HepG2 (cell line): ENCODE measurements at regions not wholly inside any gene's neighbourhood (a gene's known extent, or its start where the extent isn't known, plus 50 kb on each side); places are given as distances from the start of the nearest gene placed in this dataset.

Experiments used
- CBX5 ChIP-seq: sonication (generic); formaldehyde crosslinking; IDR thresholded peaks from 2 replicates; pipeline ENCODE4 v1.4.0; 2020; ENCODE audit warnings: missing genetic modification reagents, borderline replicate concordance
- DMAP1 ChIP-seq: IDR thresholded peaks from 2 replicates; pipeline ENCODE4 v1.6.1; 2016
- ESRRA ChIP-seq: sonication (generic); formaldehyde crosslinking; IDR thresholded peaks from 2 replicates; pipeline ENCODE4 v1.5.1; 2020; ENCODE audit warnings: mild to moderate bottlenecking, low read depth, missing genetic modification reagents
- GTF2F1 ChIP-seq: fragments of 150-350 bp; IDR thresholded peaks from 2 replicates; pipeline ENCODE4 v1.6.1; 2014; ENCODE audit warnings: low read length
- MIER3 ChIP-seq: IDR thresholded peaks from 2 replicates; pipeline ENCODE4 v1.6.1; 2016; ENCODE audit warnings: missing compliant biosample characterization, borderline replicate concordance
- NR1H2 ChIP-seq: sonication (generic); formaldehyde crosslinking; IDR thresholded peaks from 2 replicates; pipeline ENCODE4 v1.8.1; 2022; ENCODE audit warnings: low read depth, missing genetic modification reagents, borderline replicate concordance
- SNAPC2 ChIP-seq: sonication (generic); formaldehyde crosslinking; IDR thresholded peaks from 2 replicates; pipeline ENCODE4 v1.8.1; 2022; ENCODE audit warnings: mild to moderate bottlenecking, missing genetic modification reagents
- SP2 ChIP-seq: sonication (generic); formaldehyde crosslinking; IDR thresholded peaks from 2 replicates; pipeline ENCODE4 v1.5.1; 2020; ENCODE audit warnings: mild to moderate bottlenecking, missing genetic modification reagents
- YEATS2 ChIP-seq: sonication (generic); formaldehyde crosslinking; IDR thresholded peaks from 2 replicates; pipeline ENCODE4 v1.4.0; 2020; ENCODE audit warnings: missing genetic modification reagents, borderline replicate concordance
- ZKSCAN1 ChIP-seq: fragments of 150-350 bp; IDR thresholded peaks from 2 replicates; pipeline ENCODE4 v1.6.1; 2014; ENCODE audit warnings: low read length
- ZNF24 ChIP-seq: fragments of 450-650 bp; IDR thresholded peaks from 2 replicates; pipeline ENCODE4 v1.6.1; 2017; ENCODE audit warnings: antibody characterized with exemption, mild to moderate bottlenecking
- ZNF589 ChIP-seq: sonication (generic); formaldehyde crosslinking; conservative IDR thresholded peaks from 2 replicates; pipeline ENCODE4 v1.8.0; 2022; ENCODE audit warnings: mild to moderate bottlenecking, moderate library complexity, missing genetic modification reagents
- TF ChIP-seq, protein P1 (sequence below): sonication (generic); formaldehyde crosslinking; IDR thresholded peaks from 2 replicates; pipeline ENCODE4 v1.5.0; 2020; ENCODE audit warnings: mild to moderate bottlenecking, missing genetic modification reagents
- TF ChIP-seq, protein P2 (sequence below): IDR thresholded peaks from 2 replicates; pipeline ENCODE4 v1.6.1; 2016; ENCODE audit warnings: mild to moderate bottlenecking, missing biosample characterization, missing genetic modification reagents
- TF ChIP-seq, protein P3 (sequence below): sonication (generic); formaldehyde crosslinking; IDR thresholded peaks from 2 replicates; pipeline ENCODE4 v1.8.1; 2023; ENCODE audit warnings: mild to moderate bottlenecking, missing genetic modification reagents
- TF ChIP-seq, protein P4 (sequence below), 2 experiments: sonication (generic) in 1 of 2; formaldehyde crosslinking in 1 of 2; IDR thresholded peaks; 2 replicates each; pipeline versions ENCODE4 v1.6.1 to v1.9.0; 2014 to 2022; ENCODE audit warnings: antibody characterized with exemption in 1 of 2, borderline replicate concordance in 1 of 2, inconsistent platforms in 1 of 2, low read depth in 1 of 2, missing genetic modification reagents in 1 of 2
- TF ChIP-seq, protein P5 (sequence below): sonication (generic); formaldehyde crosslinking; conservative IDR thresholded peaks from 2 replicates; pipeline ENCODE4 v1.8.0; 2022; ENCODE audit warnings: low read depth, missing genetic modification reagents

DNA sequence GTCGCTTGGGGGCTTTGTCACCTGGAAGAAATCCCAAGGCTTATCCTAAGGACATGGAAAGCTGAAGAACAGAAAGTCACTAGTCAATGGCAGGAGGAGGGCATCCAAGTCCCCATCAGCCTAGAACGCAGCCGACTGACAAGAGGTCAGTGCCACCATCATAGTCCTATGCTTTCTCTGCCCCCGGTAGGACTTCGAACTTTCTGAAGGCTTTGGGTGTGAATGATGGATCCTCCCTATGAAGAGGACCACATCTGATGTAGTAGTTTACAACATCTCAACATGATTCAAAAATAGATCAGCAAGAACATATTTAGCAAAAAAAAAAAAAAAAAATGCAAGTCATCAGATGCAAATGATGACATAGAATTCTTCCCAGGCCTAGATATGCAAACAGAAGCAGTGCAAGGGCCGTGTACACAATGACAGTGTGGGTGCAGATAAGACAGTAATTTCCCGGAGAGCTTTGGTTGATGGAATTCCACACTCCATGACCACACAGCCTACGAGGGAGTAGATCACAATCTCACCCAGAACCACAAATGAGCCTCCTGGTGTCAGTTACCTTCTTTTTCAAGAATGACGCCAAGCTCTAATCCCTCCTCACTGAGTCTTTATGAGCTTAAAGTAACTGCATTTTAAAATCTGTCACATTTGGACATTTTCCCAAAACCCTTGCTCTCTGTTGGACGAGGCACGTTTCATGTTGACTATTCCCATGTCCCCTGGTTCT, 88.2 kb downstream of the PSMG1 start (continued):
- TF ChIP-seq, protein P1, sequence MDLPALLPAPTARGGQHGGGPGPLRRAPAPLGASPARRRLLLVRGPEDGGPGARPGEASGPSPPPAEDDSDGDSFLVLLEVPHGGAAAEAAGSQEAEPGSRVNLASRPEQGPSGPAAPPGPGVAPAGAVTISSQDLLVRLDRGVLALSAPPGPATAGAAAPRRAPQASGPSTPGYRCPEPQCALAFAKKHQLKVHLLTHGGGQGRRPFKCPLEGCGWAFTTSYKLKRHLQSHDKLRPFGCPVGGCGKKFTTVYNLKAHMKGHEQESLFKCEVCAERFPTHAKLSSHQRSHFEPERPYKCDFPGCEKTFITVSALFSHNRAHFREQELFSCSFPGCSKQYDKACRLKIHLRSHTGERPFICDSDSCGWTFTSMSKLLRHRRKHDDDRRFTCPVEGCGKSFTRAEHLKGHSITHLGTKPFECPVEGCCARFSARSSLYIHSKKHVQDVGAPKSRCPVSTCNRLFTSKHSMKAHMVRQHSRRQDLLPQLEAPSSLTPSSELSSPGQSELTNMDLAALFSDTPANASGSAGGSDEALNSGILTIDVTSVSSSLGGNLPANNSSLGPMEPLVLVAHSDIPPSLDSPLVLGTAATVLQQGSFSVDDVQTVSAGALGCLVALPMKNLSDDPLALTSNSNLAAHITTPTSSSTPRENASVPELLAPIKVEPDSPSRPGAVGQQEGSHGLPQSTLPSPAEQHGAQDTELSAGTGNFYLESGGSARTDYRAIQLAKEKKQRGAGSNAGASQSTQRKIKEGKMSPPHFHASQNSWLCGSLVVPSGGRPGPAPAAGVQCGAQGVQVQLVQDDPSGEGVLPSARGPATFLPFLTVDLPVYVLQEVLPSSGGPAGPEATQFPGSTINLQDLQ (CRISPR knock-in tag), result no peak
- no peak for TF ChIP-seq SP2
- TF ChIP-seq YEATS2, result peak; percentile 56; the same call in 1 of the 2 replicates
- no peak for TF ChIP-seq CBX5 (CRISPR knock-in tag)
- TF ChIP-seq, protein P2, sequence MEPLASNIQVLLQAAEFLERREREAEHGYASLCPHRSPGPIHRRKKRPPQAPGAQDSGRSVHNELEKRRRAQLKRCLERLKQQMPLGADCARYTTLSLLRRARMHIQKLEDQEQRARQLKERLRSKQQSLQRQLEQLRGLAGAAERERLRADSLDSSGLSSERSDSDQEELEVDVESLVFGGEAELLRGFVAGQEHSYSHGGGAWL (CRISPR knock-in tag), result no peak
- TF ChIP-seq GTF2F1, result no peak
- TF ChIP-seq, protein P3, sequence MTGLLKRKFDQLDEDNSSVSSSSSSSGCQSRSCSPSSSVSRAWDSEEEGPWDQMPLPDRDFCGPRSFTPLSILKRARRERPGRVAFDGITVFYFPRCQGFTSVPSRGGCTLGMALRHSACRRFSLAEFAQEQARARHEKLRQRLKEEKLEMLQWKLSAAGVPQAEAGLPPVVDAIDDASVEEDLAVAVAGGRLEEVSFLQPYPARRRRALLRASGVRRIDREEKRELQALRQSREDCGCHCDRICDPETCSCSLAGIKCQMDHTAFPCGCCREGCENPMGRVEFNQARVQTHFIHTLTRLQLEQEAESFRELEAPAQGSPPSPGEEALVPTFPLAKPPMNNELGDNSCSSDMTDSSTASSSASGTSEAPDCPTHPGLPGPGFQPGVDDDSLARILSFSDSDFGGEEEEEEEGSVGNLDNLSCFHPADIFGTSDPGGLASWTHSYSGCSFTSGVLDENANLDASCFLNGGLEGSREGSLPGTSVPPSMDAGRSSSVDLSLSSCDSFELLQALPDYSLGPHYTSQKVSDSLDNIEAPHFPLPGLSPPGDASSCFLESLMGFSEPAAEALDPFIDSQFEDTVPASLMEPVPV (CRISPR knock-in tag), result no peak
- no peak for TF ChIP-seq ZNF589 (CRISPR knock-in tag)
- no peak for TF ChIP-seq SNAPC2
- TF ChIP-seq, protein P4, sequence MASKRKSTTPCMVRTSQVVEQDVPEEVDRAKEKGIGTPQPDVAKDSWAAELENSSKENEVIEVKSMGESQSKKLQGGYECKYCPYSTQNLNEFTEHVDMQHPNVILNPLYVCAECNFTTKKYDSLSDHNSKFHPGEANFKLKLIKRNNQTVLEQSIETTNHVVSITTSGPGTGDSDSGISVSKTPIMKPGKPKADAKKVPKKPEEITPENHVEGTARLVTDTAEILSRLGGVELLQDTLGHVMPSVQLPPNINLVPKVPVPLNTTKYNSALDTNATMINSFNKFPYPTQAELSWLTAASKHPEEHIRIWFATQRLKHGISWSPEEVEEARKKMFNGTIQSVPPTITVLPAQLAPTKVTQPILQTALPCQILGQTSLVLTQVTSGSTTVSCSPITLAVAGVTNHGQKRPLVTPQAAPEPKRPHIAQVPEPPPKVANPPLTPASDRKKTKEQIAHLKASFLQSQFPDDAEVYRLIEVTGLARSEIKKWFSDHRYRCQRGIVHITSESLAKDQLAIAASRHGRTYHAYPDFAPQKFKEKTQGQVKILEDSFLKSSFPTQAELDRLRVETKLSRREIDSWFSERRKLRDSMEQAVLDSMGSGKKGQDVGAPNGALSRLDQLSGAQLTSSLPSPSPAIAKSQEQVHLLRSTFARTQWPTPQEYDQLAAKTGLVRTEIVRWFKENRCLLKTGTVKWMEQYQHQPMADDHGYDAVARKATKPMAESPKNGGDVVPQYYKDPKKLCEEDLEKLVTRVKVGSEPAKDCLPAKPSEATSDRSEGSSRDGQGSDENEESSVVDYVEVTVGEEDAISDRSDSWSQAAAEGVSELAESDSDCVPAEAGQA (IDR thresholded peaks at IDR 0.05; ENCODE audit: low read depth), result no peak
- TF ChIP-seq, protein P4 (CRISPR knock-in tag; IDR thresholded peaks at IDR 0.05; ENCODE audit: borderline replicate concordance), result no peak
- no peak for TF ChIP-seq ESRRA (CRISPR knock-in tag)
- TF ChIP-seq ZKSCAN1, result no peak
- TF ChIP-seq, protein P5, sequence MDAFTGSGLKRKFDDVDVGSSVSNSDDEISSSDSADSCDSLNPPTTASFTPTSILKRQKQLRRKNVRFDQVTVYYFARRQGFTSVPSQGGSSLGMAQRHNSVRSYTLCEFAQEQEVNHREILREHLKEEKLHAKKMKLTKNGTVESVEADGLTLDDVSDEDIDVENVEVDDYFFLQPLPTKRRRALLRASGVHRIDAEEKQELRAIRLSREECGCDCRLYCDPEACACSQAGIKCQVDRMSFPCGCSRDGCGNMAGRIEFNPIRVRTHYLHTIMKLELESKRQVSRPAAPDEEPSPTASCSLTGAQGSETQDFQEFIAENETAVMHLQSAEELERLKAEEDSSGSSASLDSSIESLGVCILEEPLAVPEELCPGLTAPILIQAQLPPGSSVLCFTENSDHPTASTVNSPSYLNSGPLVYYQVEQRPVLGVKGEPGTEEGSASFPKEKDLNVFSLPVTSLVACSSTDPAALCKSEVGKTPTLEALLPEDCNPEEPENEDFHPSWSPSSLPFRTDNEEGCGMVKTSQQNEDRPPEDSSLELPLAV (CRISPR knock-in tag), result no peak
- peak; percentile 85; the same call in 1 of the 2 replicates for TF ChIP-seq MIER3
- TF ChIP-seq NR1H2 (CRISPR knock-in tag), result no peak
- no peak for TF ChIP-seq DMAP1 (CRISPR knock-in tag)
- TF ChIP-seq ZNF24, result no peak
